HL-60 (cell line): ENCODE measurements at regions not wholly inside any gene's neighbourhood (a gene's known extent, or its start where the extent isn't known, plus 50 kb on each side); places are given as distances from the start of the nearest gene placed in this dataset.

ENCODE experiments used
- CTCF ChIP-seq: IDR thresholded peaks from one replicate; pipeline ENCODE4 v1.5.1; 2011; ENCODE audit warnings: low read length, control low read depth, inconsistent platforms; ENCODE audit not compliant: insufficient read depth
- TF ChIP-seq, protein P1 (sequence below): IDR thresholded peaks from 2 replicates; pipeline ENCODE4 v1.6.1; 2012; ENCODE audit warnings: low read depth; ENCODE audit not compliant: insufficient replicate concordance

DNA sequence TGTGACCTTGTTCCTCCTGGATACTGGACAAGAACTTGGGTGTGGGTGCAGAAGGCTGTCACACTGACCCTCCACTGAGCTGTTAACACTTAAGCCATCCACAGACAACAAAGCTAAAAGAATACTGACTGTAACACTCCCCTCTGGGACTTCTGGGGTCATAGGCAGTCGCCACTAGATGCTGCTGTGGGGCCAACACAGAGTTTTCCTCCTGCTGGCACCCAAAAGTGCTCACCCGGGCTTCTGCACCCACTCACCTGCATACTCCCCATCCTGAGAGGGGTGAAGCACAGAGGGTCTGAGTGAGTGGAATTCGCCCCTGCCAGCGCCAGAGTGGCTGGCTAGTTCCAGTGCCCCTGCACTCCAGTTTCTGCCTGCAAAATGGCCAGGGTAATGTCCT is 422.4 kb upstream of the LMO3 start:
- TF ChIP-seq CTCF = no peak
- TF ChIP-seq, protein P1, sequence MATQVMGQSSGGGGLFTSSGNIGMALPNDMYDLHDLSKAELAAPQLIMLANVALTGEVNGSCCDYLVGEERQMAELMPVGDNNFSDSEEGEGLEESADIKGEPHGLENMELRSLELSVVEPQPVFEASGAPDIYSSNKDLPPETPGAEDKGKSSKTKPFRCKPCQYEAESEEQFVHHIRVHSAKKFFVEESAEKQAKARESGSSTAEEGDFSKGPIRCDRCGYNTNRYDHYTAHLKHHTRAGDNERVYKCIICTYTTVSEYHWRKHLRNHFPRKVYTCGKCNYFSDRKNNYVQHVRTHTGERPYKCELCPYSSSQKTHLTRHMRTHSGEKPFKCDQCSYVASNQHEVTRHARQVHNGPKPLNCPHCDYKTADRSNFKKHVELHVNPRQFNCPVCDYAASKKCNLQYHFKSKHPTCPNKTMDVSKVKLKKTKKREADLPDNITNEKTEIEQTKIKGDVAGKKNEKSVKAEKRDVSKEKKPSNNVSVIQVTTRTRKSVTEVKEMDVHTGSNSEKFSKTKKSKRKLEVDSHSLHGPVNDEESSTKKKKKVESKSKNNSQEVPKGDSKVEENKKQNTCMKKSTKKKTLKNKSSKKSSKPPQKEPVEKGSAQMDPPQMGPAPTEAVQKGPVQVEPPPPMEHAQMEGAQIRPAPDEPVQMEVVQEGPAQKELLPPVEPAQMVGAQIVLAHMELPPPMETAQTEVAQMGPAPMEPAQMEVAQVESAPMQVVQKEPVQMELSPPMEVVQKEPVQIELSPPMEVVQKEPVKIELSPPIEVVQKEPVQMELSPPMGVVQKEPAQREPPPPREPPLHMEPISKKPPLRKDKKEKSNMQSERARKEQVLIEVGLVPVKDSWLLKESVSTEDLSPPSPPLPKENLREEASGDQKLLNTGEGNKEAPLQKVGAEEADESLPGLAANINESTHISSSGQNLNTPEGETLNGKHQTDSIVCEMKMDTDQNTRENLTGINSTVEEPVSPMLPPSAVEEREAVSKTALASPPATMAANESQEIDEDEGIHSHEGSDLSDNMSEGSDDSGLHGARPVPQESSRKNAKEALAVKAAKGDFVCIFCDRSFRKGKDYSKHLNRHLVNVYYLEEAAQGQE = no peak
